SKM-1 treated with dmso at 0.1 percent for 144 hours (cell line): ENCODE measurements at regions not wholly inside any gene's neighbourhood (a gene's known extent, or its start where the extent isn't known, plus 50 kb on each side); places are given as distances from the start of the nearest gene placed in this dataset.
"Not testable (repeated sequence)": the region's sequence is repeated elsewhere in the genome, so short reads cannot be mapped to it uniquely, and the experiment has no call there.

Source experiments
- DNase-seq: peaks from one replicate; lab custom pipeline; 2025; ENCODE audit not compliant: unreplicated experiment; lab: John Stamatoyannopoulos, UW

GRCh38 chr13:44755872-44756271, 179.7 kb upstream of the TSC22D1 start:
- DNase-seq: no peak

- no peak for DNase-seq
These were observed 176.0 kb upstream of the TSC22D1 start for GRCh38 chr13:44752164-44752563.

- DNase-seq: no peak
These were observed 174.5 kb upstream of the TSC22D1 start for GRCh38 chr13:44750630-44751029.

GRCh38 chr13:44749906-44750305, 173.8 kb upstream of the TSC22D1 start:
- DNase-seq: no peak

GRCh38 chr13:44748439-44748838, 172.3 kb upstream of the TSC22D1 start:
- DNase-seq: no peak

- no peak for DNase-seq
These were observed 171.0 kb upstream of the TSC22D1 start for GRCh38 chr13:44747179-44747578.

- no peak for DNase-seq
These were observed 170.6 kb upstream of the TSC22D1 start for GRCh38 chr13:44746690-44747089.

- no peak for DNase-seq
These were observed 168.9 kb upstream of the TSC22D1 start for GRCh38 chr13:44744880-44745633.

GRCh38 chr13:44739539-44739938, 163.4 kb upstream of the TSC22D1 start:
- no peak for DNase-seq

- DNase-seq: no peak
These were observed 163.0 kb upstream of the TSC22D1 start for GRCh38 chr13:44739120-44739519.

GRCh38 chr13:44738463-44738862, 162.3 kb upstream of the TSC22D1 start:
- no peak for DNase-seq

GRCh38 chr13:44735806-44736205, 159.7 kb upstream of the TSC22D1 start:
- no peak for DNase-seq

GRCh38 chr13:44734201-44734707, 158.1 kb upstream of the TSC22D1 start:
- no peak for DNase-seq

- DNase-seq: no peak
These were observed 156.5 kb upstream of the TSC22D1 start for GRCh38 chr13:44732503-44733098.

- DNase-seq: no peak
These were observed 154.7 kb upstream of the TSC22D1 start for GRCh38 chr13:44730851-44731250.

- DNase-seq: no peak
These were observed 154.0 kb upstream of the TSC22D1 start for GRCh38 chr13:44730099-44730498.

- DNase-seq: not testable (repeated sequence)
These were observed 151.5 kb upstream of the TSC22D1 start for GRCh38 chr13:44727591-44727990.

GRCh38 chr13:44726778-44727177, 150.6 kb upstream of the TSC22D1 start:
- no peak for DNase-seq

GRCh38 chr13:44726214-44726613, 150.1 kb upstream of the TSC22D1 start:
- no peak for DNase-seq

- DNase-seq: no peak
These were observed 143.9 kb upstream of the TSC22D1 start for GRCh38 chr13:44719857-44720671.

GRCh38 chr13:44718467-44718866, 142.3 kb upstream of the TSC22D1 start:
- no peak for DNase-seq
